ENCODE measurements at regions not wholly inside any gene's neighbourhood (a gene's known extent, or its start where the extent isn't known, plus 50 kb on each side); places are given as distances from the start of the nearest gene placed in this dataset.
A peak's percentile ranks its signal among the peaks of the same experiment; 100 is the strongest.
"Not testable (repeated sequence)": the region's sequence is repeated elsewhere in the genome, so short reads cannot be mapped to it uniquely, and the experiment has no call there.

DNA sequence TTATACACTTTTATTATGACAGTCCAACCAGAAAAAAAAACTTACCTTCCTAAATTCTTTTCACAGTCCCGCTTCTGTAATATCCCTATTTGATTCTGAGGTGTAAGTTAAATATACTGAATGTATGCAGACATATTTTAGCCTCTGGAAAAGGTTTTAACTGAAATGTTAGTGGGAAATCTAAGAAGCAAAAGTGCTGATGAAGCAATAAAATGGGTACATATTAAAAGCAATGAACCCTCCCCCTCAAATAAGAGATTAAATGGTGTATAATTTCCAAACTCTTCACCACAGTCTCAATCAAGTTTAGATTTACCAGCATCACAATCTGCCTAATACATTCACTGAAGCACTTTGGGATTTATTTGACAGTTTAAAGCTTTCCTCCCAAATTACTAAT, 688.3 kb upstream of the DIAPH2 start:
- no peak for DNase-seq

DNA sequence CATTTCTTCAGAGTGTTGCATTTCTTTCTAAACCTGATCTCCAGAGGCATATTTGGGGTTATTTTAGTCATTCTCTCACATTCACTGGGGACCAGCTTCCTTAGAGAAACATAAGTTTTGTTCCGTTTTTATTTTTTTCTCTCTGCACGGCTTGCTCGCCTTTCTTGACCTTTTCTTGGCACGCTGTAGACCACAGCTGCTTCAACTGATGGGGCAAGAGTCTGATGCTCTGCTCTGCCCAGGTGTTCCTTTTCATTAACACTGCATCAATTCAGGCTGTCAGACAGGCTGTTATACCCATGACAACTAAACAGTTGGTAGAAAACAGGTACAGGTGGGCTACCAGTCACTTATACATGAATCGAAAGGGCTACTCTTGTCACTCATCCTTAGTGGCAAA, 682.2 kb upstream of the DIAPH2 start:
- no peak for DNase-seq

DNA sequence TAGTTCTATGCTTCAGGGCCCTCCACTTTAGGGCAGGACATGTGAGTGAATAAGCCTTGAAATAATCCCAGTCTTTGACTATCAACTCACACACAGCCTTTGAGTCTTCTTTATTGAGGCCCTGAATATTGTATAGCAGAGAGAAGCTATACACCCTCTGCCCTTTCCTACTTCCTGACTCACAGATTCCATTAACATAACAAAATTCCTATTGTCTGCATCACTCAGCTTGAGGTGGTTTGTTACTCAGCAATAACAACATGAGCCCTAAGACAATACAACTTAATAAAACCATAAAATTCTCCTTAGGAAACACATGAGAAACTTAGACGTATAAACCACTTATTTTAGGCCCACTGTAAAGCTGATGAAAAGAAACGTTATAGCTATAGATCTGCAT, 680.3 kb upstream of the DIAPH2 start:
- no peak for DNase-seq

DNA sequence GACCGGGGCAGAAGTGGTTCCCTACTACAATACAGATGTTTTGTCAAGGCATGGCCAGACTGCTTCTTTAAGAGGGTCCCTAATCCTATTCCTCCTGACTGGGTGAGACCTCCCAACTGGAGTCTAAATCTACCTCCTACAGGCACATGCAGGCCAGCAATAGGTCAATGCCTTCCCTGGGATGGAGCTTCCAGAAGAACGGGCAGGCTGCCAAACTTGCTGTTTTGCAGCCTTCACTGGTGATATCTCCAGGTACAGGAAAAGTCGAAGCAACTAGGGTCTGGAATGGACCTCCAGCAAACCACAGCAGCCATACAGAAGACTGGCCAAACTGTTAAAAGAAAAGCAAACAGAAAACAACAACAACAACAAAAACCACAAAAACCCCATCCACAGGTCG, 678.4 kb upstream of the DIAPH2 start:
- no peak for DNase-seq

DNA sequence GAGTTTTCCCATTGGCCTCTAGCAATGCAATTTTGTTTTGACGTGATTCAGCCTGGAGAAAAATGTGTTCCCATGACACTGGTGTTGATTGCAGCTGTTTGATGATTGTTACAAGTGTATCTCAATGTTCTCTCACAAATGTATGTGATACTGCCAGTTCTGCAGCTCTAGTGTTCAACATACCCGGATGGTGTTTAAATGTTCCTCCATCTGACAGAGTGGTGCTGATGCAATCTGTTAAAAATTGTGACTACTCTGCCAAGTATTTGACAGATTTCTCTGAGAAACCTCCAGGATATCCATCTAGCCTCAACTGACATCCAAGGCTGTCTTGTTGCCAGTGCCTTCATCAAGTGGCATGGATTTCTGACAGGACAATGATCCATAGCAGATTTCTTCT, 657.2 kb upstream of the DIAPH2 start:
- DNase-seq: no peak

DNA sequence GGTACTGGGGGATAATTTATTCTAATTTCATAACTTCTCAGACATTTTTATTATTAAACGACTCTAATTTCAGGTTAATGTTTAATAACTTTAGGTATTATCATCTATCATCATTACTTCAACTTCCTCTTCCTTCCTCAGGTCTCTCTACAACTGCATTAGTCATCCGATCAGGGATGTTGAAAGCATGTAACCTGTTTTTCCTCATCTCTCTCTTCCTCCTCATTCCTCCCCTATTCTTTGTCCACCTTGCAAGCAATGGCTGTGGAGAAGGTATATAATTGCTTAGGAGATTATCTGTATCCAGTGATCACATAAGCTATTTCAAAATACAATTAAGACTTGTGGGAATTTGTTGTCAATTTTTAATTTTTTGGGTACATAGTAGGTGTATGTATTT, 632.6 kb upstream of the DIAPH2 start:
- no peak for DNase-seq

DNA sequence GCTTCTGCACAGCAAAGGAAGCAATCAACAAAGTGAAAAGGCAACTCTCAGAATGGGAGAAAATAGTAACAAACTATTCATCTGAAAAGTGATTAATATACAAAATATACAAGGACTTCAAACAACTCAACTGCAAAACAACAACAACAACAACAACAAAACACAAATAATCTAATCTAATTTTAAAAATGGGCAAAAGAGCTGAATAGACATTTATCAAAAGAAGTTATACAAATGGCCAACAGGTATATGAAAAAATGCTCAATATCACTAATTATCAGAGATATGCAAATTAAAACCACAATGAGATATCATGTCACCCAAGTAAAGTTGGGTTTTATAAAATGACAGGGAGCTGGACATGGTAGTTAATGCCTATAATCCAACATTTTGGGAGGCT, 602.8 kb upstream of the DIAPH2 start:
- DNase-seq: no peak

DNA sequence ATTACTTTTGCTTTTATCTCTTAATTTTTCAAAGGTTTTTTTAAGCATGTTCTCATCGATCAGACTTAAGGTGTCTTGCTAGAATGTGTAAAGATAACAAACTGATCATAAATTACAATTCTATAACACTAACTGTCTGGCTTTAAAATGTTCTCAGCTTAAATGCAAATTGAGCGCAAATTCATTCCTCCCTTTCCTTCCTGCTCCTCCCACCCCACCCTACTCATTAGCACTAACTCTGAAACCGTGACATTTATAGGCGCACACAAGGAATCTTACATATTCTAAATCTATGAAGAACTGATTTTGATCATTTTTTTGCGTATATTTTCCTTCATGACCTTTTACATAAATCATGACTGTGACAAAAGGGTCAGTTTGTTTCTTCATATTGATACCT, 590.0 kb upstream of the DIAPH2 start:
- no peak for DNase-seq

DNA sequence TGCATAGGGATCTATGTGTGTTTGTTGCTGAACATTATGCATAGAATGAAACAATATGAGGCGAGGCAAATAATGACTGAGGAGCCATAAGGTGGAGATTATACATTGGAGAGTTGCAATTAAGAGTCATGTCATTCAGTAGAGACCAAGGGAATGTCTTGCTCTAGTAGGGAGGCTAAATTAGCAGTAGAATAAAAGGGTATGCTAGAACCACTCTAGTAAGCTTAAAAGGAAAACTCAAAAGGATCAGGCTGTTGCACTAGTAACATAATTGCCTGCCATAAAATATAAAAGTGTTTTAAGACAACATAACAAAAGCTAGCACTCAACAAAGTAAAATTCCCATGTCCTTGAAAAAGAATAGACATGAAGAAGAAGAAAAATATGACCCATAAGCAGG, 586.2 kb upstream of the DIAPH2 start:
- no peak for DNase-seq

DNA sequence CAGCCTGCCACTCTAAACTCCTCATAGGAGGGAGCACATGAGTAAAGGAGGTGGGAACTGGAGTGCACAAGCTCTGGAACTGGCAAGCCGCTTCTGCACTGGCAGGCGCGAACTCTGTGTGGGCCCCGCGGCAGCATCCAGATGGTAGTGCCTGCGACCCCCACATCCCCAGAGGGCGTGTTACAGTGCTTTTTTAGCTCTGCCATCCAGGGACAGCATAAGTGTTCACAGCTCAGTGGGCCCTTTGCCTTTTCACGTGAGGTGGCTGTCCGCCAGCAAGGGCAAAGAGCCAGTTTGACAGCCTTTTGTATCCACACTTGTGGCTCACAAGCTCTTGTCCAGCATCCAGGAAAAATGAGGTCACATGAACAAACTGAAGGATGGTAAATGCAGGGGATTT, 581.6 kb upstream of the DIAPH2 start:
- no peak for DNase-seq

DNA sequence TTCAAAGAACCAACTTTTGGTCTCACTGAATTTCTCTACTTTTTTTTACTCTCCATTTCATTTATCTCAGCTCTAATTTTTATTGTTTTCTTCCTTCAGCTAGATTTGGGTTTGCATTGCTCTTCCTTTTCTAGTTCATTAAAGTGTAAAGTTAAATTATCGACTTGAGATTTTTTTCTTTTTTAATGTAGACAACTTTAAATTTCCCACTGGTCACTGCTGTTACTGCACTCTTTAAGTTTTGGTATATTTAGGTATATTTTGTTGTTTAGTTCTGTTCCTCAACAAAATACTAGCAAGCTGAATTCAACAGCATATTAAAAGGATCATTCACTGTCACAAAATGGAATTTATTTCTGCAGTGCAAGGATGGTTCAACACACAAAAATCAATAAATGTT, 572.0 kb upstream of the DIAPH2 start:
- no peak for DNase-seq

DNA sequence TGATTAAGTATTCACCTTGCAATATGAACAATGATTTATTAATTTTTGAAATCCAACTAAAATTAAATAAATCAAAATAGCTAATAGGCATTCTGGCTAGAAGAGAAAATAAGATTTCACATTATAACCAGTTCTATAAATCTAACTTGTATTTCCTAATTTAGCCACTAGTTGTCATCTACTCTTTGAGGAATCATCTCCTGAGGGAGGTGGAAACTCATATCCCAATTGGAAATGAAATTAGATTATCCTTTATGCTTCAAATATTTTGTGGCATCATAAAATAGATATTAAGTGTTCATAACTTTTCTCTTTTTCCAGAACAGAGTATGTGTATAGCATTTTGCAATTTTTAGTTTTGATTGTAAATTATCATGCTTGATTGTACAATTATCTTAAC, 558.5 kb upstream of the DIAPH2 start:
- no peak for DNase-seq

DNA sequence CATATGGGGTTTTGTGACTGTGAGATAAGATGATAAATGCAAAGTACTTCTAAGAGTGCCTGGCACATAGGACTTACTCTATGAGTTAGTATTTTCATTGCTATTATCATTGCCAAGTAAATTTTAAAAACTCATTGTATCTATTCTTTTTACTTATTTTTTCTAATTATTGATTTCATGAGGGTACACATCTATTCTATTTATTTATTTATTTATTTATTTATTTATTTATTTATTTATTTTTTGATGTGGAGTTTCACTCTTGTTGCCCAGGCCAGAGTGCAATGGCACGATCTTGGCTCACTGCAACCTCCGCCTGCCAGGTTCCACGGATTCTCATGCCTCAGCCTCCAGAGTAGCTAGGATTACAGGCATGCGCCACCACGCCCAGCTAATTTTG, 556.6 kb upstream of the DIAPH2 start:
- not testable (repeated sequence) for DNase-seq

DNA sequence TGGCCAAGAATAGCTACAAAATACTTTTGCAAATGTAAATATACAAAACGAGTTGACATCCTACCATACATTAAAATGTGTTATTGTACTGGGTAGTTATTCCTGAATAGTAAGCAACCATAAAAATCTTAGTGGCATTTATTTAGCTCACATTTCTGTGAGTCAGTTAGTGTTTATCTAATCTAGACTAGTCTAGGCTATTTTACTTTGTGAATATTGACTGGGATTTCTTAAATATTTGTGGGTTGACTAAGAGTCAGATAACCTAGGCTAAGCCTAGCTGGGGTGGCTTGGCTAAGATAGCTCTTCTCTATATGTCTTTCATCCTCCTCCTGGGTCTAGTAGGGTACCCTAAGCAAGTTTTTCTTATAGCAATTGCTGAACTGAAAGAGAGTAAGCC, 543.8 kb upstream of the DIAPH2 start:
- DNase-seq: no peak

DNA sequence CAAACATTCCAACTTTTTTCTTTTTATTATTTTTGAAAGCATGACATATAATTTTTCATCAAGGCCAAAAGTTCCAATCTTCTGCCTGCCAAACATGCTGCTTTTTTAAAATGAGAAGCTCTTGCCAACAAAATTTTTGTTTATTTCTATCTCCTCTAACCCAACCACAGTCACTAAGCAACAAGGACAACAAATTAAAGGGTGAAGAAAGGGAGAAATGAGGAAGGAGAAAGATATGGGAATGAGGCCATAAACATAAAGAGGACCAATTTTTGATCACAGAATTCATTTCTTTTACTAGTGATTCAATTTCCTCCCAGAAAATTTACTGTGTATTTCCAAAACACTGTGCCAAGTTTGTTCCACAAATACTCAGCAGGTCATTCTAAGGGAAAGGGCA, 537.0 kb upstream of the DIAPH2 start:
- no peak for DNase-seq

DNA sequence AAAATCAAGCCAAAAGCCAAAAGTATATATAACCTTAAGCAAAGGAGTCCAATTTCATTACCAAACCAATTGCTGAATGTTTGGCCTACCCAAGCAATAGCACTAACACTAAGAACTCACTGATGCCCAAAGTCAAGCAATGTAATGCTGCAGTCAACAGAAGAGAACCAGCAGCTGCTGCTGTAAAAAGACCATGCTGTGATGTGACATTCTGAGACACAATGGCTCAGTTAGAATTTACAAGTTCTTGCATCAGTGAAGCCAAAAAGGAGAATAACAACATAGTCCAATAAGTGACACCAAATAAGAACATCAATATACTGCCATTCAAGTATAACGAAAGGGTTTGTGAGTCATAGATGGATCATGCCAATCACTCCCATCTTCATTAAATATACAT, 514.0 kb upstream of the DIAPH2 start:
- DNase-seq: no peak

DNA sequence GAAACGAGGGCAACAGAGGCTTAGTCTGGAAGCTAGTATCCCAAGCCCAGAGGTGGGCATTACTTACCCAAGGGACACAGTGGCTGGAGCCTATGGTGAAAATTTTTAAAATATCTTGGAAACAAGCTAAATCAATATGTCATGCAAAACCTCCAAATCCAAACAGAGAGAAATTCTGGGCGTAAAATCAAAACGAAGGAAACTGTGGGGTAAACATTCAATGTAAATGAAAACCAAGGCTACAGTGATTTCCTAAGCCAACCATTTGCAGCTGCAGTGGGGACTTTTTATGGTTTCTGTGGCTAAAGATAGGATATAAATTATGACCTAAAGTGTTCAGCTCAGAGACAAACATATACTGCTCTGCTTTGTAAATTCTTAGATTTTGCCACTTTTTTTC, 507.7 kb upstream of the DIAPH2 start:
- DNase-seq: no peak

DNA sequence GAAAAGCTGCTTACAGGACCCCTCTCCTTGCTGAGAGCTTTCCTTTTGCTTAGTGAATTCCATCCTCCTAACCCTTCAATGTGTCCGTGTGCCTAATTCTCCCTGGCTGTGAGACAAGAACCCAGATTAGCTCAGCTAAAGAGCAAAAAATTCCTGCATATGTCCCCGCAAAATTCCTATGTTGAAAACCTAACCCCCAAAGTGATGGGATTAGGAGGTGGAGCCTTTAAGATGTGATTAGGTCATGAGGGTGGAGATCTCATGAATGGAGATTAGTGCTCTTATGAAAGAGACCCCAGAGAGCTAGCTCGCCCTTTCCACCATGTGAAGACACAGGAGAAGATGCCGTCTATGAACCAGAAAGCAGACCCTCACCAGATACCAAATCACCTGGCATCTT, 503.0 kb upstream of the DIAPH2 start:
- DNase-seq: no peak

DNA sequence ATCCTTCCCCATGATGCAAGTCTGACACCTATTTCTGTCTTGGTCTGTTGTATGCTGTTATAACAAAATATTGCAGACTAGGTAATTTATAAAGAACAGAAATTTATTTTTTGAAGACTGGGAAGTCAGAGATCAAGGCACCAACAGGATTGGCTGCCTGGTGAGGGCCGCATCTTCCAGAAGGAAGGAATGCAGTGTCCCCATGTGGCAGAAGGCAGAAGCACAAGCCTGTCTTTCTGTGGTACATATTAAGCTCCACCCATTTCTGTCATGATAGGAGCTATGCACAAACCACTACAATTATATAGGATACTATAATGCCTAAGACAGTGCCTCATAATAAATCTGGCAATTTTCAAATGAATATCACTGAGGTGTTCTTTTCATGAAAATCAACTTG, 502.3 kb upstream of the DIAPH2 start:
- DNase-seq: peak in 2 of 3 experiments; percentile 24 to 62

DNA sequence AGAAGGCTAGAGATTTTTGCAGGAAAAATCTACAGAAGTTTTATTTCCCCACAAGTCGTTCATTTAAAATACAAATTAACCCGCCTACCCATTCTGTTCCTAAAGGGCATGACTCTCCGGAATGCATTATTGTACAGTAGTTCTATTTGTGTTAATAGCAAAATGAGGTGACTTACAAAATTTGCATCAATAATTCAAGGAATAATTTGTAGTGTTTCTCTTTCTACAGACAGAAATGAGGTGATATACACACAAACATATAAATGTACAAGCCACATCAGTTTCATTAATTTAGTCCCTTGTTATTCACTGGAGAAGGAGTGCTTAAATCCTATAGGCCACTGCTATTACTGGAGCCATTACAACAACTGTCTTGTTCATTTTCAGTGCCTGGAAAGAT, 501.3 kb upstream of the DIAPH2 start:
- no peak for DNase-seq

DNA sequence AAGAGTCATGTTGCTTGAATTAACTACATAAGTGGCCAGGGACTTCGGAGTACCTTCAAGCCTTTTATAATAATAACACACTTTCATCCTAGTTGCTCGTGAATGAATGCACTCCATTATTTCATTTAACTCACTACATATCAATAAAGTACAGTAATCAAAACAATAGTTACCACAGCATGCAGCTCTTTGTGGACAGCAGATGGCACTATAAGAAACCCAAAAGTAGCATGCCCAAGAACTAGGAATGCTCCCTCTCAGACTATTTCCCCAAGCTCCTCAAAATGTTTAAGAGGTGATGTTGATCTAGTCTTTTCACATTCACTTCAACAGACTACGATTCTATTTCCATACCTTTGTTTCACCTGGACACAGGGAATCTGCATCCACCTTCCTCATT, 500.8 kb upstream of the DIAPH2 start:
- peak in 1 of 3 experiments; percentile 39 for DNase-seq

DNA sequence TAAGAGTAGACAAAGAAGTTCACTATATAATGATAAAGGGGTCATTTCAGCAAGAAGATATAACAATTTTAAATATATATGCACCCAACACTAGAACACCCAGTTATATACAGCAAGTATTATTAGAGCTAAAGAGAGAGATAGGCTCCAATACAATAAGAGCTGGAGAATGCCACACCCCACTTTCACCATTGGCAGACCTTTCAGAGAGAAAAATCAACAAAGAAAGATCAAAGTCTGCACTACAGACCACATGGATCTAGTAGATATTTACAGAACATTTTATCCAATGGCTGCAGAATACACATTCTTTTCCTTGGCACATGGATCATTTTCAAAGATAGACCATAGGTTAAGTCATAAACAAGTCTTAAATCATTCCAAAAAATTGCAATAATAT, 479.7 kb upstream of the DIAPH2 start:
- no peak for DNase-seq

DNA sequence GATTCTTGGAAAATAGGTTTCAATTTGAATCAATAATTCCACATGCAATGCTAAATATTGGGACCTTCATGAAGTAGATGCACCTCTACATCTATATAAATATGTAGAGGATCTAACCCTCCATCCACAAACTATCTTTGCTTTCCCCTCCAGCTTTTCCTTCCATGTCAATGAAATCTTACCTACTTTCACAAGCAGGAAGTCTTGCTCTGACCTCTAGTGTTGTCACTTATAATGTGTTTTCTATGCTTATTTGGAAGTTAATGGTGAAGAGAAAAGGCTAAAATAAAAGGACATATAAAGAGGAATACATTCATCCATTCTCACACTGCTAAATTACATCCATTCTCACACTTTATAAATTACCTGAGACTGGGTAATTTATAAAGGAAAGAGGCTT, 472.7 kb upstream of the DIAPH2 start:
- peak in 1 of 3 experiments; percentile 1 for DNase-seq

DNA sequence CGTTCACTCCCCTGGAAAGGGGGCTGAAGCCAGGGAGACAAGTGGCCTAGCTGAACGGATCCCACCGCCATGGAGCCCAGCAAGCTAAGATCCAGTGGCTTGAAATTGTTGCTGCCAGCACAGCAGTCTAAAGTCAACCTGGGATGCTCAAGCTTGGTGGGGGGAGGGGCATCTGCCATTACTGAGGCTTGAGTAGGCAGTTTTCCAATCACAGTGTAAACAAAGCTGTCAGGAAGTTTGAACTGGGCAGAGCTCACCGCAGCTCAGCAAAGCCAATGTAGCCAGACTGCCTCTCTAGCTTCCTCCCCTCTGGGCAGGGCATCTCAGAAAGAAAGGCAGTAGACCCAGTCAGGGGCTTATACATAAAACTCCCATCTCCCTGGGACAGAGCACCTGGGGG, 470.0 kb upstream of the DIAPH2 start:
- not testable (repeated sequence) for DNase-seq

DNA sequence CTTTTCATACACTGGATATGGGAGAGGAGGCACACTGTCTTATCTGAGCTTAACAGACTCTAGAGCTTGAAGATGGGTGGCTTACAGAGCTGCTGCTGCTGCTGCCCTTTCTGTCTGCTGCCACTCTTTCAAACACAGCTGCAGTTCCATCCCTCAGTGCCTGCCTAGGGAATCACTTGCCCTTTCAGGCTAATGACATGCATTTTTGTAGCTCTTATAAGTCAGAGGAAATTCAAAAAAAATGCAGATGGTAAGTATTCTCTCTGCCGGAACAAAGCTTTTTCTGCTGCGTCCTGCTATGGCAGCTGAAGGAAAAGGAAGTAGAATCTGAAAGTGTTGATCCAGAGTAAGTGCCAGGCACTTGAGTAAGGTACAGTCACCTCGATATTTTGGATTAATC, 460.4 kb upstream of the DIAPH2 start:
- DNase-seq: no peak

DNA sequence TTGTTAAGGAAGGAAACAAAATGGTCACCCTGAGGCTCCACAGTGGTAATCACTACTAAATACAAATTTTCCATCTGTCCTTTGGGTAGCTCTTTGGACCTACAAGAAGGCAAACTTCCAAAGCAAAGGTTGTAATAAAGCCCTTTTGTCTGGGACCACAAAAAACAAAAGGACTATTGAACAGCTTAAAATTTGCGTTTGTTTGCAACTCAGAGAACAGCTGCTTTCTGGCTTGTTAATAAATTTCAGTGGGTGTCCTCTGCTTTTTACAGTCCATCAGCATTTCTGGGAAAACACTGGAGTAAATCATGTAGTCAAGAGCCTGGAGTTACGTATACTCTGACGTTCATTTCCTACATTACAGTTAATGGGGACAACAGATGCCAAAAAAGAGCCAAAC, 439.7 kb upstream of the DIAPH2 start:
- no peak for DNase-seq
